Tibial nerve (tissue), 4 donors: ENCODE measurements at regions not wholly inside any gene's neighbourhood (a gene's known extent, or its start where the extent isn't known, plus 50 kb on each side); places are given as distances from the start of the nearest gene placed in this dataset.

ENCODE experiments used
- EP300 ChIP-seq, 2 donors: sonication (generic); formaldehyde crosslinking; IDR thresholded peaks; one replicate each; pipeline ENCODE4 v1.6.1; 2017; ENCODE audit warnings: antibody characterized with exemption in 2 of 2, mild to moderate bottlenecking in 1 of 2
- POLR2A ChIP-seq, 2 donors: fragments of 450-650 bp; IDR thresholded peaks; one replicate each; pipeline ENCODE4 v1.6.1; 2017; ENCODE audit warnings: antibody characterized with exemption in 2 of 2, mild to moderate bottlenecking in 2 of 2, moderate library complexity in 2 of 2
- TF ChIP-seq, protein P1 (sequence below), 5 experiments: fragments of 200-600 bp in 3 of 5; fragments of 450-650 bp in 2 of 5; sonication (generic) in 3 of 5; IDR thresholded peaks; one replicate each; pipeline ENCODE4 v1.5.1; 2016 to 2019; ENCODE audit warnings: antibody characterized with exemption in 5 of 5, mild to moderate bottlenecking in 3 of 5, moderate library complexity in 2 of 5

- TF ChIP-seq, protein P1, sequence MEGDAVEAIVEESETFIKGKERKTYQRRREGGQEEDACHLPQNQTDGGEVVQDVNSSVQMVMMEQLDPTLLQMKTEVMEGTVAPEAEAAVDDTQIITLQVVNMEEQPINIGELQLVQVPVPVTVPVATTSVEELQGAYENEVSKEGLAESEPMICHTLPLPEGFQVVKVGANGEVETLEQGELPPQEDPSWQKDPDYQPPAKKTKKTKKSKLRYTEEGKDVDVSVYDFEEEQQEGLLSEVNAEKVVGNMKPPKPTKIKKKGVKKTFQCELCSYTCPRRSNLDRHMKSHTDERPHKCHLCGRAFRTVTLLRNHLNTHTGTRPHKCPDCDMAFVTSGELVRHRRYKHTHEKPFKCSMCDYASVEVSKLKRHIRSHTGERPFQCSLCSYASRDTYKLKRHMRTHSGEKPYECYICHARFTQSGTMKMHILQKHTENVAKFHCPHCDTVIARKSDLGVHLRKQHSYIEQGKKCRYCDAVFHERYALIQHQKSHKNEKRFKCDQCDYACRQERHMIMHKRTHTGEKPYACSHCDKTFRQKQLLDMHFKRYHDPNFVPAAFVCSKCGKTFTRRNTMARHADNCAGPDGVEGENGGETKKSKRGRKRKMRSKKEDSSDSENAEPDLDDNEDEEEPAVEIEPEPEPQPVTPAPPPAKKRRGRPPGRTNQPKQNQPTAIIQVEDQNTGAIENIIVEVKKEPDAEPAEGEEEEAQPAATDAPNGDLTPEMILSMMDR (IDR thresholded peaks at IDR 0.05), result no peak
- TF ChIP-seq POLR2A (IDR thresholded peaks at IDR 0.05), result no peak
- TF ChIP-seq EP300 (IDR thresholded peaks at IDR 0.05), result no peak
Measured at GRCh38 chr22:27306771-27307170, 494.8 kb downstream of the MN1 start.
